ENCODE measurements at regions not wholly inside any gene's neighbourhood (a gene's known extent, or its start where the extent isn't known, plus 50 kb on each side); places are given as distances from the start of the nearest gene placed in this dataset.

- Histone ChIP-seq H3K4me1 (ENCODE audit: control insufficient read depth in 1 of 2, insufficient read depth in 1 of 2, low read depth in 1 of 2, low read length in 1 of 2) (no peaks in the 10 kb centered on the region), H3K27ac (no peak overlapping the region), H3K9me3 (no peaks in the 10 kb centered on the region), H3K27me3 (no peaks in the 10 kb centered on the region), H3K36me3 (no peaks in the 10 kb centered on the region), H3K4me3 (ENCODE audit: low read depth in 1 of 2, low read length in 1 of 2) (no peak overlapping the region)
- TF ChIP-seq CTCF (IDR thresholded peaks at IDR 0.05): no peak
Observed at GRCh38 chr18:60075477-60075876, 175.7 kb downstream of the PMAIP1 start.

GRCh38 chr18:60070631-60071030 lies 170.8 kb downstream of the PMAIP1 start:
- Histone ChIP-seq H3K36me3 (no peaks in the 10 kb centered on the region), H3K4me1 (ENCODE audit: control insufficient read depth in 1 of 2, insufficient read depth in 1 of 2, low read depth in 1 of 2, low read length in 1 of 2) (no peaks in the 10 kb centered on the region), H3K9me3 (no peaks in the 10 kb centered on the region), H3K27ac (no peak overlapping the region), H3K4me3 (ENCODE audit: low read depth in 1 of 2, low read length in 1 of 2) (no peak overlapping the region), H3K27me3 (no peaks in the 10 kb centered on the region)
- no peak for TF ChIP-seq CTCF (IDR thresholded peaks at IDR 0.05)

GRCh38 chr18:60069145-60069544 lies 169.3 kb downstream of the PMAIP1 start:
- no peaks in the 10 kb centered on the region for H3K27me3 ChIP-seq

DNA sequence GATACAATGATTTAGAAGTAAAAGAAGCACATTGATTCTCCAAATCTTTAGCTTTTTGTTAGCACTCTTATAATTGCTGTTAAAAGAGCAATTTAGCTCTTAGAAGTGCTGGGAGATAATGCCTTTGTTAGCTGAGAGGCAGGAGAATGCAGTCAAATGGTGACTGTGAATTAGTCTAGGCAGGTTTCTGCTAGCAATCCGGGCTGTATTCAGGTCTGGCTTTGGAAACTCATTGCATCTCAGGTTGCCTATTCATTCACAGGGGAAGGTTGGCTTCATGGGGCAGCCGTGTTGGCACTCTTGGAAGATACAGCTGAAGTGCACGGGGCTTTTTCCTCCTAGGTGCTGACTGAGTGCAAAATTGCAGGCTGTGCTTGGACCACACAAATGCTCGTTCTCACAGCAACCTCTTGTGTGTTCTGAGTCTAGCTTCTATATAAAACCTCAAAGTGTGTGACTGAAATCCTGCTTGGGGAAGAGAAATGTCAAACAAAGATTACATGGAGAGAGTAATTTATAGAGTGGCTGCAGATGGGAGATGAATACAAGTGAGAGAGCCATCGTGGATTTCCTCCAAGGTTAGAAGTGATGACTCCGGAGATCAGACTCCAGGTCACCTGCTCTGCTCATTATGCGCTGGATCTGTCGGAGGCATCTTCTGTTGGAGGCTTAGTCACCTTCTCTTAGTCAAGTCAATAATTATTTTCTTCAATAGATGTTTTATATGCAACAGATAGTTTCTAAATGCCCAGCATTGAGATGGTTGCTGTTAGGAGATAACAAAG lies 167.8 kb downstream of the PMAIP1 start:
- no peaks in the 10 kb centered on the region for H3K4me1 ChIP-seq (ENCODE audit: control insufficient read depth in 1 of 2, insufficient read depth in 1 of 2, low read depth in 1 of 2, low read length in 1 of 2)
- no peaks in the 10 kb centered on the region for H3K36me3 ChIP-seq
- H3K9me3 ChIP-seq: no peaks in the 10 kb centered on the region
- no peak for TF ChIP-seq CTCF (IDR thresholded peaks at IDR 0.05)
- H3K27me3 ChIP-seq: no peaks in the 10 kb centered on the region
- no peak overlapping the region for H3K27ac ChIP-seq
- H3K4me3 ChIP-seq (ENCODE audit: low read depth in 1 of 2, low read length in 1 of 2): no peak overlapping the region

More at GRCh38 chr18:60069145-60069544, 169.3 kb downstream of the PMAIP1 start:
- Histone ChIP-seq H3K36me3 (no peaks in the 10 kb centered on the region), H3K27ac (no peak overlapping the region), H3K9me3 (no peaks in the 10 kb centered on the region), H3K4me3 (ENCODE audit: low read depth in 1 of 2, low read length in 1 of 2) (no peak overlapping the region), H3K4me1 (ENCODE audit: control insufficient read depth in 1 of 2, insufficient read depth in 1 of 2, low read depth in 1 of 2, low read length in 1 of 2) (no peaks in the 10 kb centered on the region)
- TF ChIP-seq CTCF (IDR thresholded peaks at IDR 0.05): no peak

- no peaks in the 10 kb centered on the region for H3K36me3 ChIP-seq
- H3K4me3 ChIP-seq (ENCODE audit: low read depth in 1 of 2, low read length in 1 of 2): no peak overlapping the region
- no peak overlapping the region for H3K27ac ChIP-seq
- no peaks in the 10 kb centered on the region for H3K9me3 ChIP-seq
- TF ChIP-seq CTCF (IDR thresholded peaks at IDR 0.05): no peak
- no peaks in the 10 kb centered on the region for H3K4me1 ChIP-seq (ENCODE audit: control insufficient read depth in 1 of 2, insufficient read depth in 1 of 2, low read depth in 1 of 2, low read length in 1 of 2)
- no peaks in the 10 kb centered on the region for H3K27me3 ChIP-seq
Observed at GRCh38 chr18:60066219-60066975, 166.6 kb downstream of the PMAIP1 start.

Measured in neutrophil (primary cell).